CD4-positive, alpha-beta T cell treated with Interleukin-15 for 1 hour (primary cell): ENCODE measurements at regions not wholly inside any gene's neighbourhood (a gene's known extent, or its start where the extent isn't known, plus 50 kb on each side); places are given as distances from the start of the nearest gene placed in this dataset.
A peak's percentile ranks its signal among the peaks of the same experiment; 100 is the strongest.
"Not testable (repeated sequence)": the region's sequence is repeated elsewhere in the genome, so short reads cannot be mapped to it uniquely, and the experiment has no call there.

Experiments used
- DNase-seq: peaks from one replicate; pipeline ENCODE4 v3.0.0-alpha.2; 2020

DNA sequence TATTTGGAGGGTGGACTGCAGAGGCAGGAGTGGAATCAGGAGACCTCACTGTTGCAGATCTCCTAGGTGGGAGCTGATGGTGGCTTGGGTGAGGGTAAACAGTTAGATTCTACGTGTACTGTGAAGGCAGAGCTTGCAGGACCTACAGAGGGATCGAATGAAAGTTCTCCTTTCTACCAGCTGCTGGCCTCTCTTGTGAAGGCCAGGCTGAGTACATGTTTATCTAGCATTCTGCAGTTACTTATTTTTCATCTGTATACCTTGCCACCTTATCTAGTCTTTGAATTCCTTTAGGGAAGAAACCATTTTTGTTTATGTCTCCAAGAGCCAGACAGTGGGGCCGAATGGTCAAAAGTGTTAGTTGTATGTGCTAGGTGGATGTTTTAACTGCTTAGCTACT lies 57.6 kb downstream of the PTTG1 start:
- no peak for DNase-seq

DNA sequence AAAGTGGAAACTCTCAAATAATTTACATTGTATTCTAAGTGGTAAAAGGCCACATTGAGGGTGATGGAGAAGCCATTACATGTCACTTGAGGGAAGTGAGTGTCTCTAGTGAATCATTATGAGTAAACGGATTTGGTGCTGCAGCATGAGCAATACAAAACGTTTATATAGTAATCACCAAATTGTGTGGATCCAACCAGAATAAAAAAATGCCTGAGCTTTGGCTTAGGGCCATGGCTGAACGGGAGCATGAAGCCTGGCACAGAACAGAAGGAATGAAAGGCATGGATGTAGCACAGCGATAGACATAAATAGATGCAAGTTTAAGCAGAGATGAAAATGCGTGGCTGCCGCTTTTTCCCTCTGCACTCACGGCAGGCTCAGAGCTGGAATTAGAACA lies 58.3 kb downstream of the PTTG1 start:
- DNase-seq = no peak

DNA sequence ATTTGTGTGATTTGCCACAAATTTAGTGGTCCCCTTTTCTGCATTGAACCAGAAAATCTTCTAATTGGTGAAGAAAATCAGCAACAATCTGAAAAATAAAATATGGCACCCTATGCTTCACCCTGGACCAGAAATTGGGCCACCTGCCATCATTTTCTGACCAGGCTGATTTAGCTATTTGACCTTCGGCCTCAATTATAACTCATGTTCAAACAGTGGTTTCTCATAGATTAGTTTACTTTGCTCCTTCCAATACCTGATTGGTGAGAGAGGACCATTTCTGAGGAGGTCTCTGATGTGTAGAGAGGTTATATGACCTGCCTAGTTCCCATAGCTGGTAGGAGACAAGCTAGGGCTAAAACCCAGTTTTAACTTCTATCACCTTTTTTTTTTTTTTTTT lies 59.0 kb downstream of the PTTG1 start:
- no peak for DNase-seq

DNA sequence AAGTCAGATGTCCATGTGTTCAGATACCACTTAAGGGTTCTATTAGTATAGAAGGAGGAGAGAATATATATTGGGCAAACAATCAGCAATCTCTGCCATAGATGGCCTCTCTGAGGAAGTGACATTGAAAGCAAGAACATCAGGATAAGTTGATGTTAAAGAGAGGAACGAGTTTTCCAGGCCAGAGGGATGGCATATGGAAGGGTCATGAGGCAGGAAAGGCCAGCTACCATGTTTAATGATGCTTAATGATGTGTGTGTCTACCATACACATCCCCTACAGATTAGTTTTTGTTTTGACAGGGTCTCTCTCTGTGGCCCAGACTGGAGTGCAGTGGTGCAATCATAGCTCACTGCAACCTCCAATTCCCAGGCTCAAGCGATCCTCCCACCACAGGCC lies 63.0 kb downstream of the PTTG1 start:
- no peak for DNase-seq

DNA sequence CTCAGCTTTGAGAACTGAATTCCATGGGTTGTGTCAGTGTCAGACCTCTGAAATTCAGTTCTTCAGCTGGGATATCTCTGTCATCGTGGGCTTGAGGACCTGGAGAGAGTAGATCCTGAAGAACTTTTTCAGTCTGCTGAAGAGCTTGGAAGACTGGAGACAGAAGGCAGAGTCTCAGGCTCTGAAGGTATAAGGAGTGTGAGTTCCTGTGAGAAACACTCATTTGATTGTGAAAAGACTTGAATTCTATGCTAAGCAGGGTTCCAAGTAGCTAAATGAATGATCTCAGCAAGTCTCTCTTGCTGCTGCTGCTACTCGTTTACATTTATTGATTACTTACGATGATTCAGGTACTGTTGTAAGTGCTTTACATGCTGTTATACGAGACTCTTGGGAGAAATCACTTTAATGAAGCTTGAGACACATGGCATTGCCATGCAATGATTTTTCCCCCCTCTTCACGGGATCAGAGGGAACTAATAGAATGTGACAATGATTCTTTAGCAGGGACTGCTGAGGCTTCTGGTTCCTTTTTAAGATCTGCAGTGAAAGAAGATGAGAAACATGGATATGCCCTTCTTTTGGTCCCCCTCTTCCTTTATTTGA lies 63.8 kb downstream of the PTTG1 start:
- no peak for DNase-seq

DNA sequence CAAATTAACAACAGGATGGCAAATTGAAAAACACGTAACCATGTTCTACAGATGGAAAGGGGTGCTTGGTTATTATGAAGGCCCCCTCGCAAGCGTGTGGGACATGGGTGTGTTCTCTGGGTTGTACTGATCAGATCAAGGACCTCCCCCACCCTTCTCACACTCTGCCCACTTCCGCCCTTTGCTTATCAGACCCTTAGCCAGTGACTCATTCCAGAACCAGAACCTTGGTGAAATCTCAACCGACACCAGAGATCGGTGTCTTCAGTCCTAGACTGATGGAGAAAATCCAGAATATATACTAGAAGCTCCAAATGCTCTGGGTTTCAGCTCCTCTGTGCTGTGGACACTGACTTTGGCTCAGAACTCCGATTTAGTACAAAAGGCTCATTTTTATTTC lies 64.9 kb downstream of the PTTG1 start:
- DNase-seq = peak; percentile 43

DNA sequence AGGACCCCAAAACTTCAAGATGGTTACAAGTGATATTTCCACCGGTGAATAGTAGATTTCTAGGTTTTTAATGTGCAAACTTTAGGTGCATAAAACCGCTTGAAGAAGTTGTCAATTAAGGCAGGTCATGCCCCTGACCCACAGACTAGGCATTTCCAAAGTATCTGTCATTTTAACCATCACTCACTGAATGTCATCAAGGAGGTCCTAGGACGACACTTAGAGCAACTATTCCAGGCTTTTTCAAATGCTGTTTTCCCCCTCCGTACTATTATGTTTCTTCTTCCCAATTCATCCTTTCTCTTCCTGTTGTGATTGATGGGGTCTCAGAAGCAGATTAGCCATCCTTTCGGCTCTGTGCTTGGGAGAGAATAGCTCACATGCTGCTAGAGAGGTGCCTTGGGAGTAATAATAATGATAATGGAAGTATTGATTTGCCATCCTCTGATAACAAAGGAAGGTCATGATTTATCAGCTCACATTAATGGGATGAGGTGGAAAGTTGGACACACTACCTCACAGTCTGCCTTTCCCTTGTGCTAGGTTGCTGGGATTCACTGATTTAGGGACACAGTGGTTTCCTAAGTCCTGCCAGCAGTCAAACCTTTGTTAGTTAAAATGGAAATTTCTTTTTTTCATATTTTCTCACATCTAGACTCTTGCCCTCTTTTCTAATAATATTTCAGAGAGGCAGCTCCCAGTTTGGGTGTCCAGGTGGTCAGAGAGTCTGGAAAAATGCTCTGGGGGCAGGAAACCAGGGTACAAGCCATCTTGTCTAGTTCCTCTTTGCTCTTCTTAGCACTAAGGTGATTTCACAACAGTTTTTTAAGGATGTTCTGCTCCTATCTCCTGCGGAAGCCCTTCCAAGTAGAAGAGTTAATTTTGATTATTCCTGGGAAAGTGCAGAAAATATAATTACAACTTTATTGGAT lies 67.0 kb downstream of the PTTG1 start:
- no peak for DNase-seq

DNA sequence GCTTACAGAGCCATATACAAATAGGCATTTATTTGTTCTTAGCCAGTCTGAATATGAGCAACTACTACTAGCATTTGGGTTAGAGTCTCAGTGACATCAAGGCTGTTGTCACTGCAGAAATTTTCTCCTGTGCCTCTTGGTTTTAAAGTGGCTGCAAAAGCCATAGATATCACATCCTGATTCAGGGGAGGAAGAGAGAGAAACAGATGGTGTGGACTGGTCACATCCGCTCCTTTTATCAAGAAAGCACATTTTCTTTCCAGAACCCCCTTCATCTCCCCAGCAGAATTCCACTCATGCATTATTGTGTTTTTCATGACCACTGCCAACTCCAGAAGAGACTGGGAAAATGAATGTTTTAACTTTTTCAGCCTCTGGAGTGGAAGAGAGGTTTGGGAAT lies 69.8 kb downstream of the PTTG1 start:
- no peak for DNase-seq

DNA sequence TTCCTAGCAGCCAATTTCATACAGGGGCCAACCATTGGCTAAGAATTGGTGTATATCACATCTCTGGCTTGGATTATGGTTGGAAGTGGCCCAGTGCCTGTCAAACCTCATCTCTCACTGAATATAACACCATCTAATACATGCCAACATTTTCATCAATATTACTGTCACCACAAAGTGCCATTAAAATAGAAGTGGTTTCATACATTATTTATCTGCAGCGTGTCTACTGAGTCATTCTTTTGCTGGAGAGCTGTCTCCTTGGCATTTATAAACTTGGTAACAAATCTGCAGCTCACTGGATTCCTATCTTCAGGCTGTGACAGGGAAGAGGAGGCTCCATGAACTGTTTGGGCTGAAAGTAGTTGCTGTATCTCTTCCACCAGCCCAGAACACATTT lies 70.9 kb downstream of the PTTG1 start:
- no peak for DNase-seq

DNA sequence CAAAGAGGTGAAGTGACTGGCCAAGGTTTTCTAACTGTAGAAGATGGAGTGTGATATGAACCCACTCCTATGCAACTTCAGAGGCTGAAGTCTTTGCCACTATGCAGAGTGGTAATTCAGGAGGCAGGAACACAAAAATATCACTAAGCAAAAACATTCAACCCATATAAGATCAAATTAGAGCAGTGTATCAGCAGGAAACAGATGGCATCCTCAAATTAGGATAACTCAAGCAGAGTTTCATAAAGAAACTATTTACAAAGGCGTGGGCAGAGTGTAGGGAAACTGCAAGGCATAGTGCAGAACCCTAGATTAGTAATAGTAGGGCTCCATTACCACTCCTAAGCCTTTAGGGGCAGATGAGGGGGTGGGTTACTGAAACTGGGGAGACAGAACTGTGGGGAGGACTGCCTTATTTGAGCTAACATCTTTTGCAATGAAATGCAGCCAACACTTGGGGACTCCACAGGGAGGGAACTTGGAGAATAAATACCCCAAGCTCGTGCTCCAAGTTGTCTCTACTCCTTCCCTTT lies 72.2 kb downstream of the PTTG1 start:
- DNase-seq = no peak

DNA sequence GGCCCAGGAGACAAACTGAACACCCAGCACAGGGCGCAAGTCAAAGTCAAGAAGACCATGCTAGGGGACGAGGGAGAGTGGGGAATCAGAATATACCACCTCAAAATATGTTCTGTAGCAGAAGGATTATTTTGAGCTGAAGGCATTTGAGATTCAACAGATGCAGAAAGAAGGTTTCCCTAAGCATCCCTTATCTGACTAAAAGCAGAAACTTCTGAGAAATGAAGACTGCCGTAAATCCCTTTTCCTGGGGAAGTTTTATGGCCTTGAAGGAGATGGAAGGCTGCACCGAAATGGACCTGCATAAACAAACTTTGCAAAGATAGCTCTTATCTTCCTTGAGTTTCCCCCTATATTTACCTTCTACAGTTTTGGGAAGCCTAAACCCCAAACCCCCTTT lies 72.8 kb downstream of the PTTG1 start:
- no peak for DNase-seq

DNA sequence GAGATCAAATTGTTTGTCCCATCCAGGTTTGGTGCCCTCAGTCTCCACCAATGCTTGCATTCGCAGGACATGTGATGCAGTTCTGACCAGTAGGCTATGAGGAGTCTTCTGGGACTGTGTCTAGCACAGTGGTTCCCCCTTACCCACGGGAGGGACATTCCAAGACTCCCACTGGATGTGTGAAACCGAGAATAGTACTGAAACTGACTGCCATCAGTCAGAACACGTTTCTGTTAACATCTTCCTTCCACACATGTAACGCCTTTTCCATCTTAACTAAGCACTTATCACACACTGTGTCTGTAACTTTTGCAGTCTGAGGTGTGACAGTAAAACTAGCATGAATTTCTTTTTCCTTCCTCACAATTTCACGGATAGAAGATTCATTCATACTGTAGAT lies 74.7 kb downstream of the PTTG1 start:
- no peak for DNase-seq

DNA sequence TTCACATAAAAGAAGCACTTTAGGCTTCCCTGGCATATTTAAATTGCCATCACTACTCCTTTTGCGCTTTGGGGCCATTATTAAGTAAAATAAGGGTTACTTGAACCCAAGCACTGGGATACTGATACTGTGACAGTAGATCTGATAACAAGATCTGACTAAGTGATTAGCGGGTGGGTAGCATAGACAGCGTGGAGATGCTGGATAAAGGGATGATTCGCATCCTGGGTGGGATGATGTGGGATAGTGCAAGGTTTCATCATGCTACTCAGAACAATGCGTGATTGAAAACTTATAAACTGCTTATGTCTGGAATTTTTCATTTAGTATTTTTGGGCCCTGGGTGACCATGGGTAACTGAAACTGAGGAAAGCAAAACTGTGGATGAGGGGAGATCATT lies 75.1 kb downstream of the PTTG1 start:
- DNase-seq = no peak

DNA sequence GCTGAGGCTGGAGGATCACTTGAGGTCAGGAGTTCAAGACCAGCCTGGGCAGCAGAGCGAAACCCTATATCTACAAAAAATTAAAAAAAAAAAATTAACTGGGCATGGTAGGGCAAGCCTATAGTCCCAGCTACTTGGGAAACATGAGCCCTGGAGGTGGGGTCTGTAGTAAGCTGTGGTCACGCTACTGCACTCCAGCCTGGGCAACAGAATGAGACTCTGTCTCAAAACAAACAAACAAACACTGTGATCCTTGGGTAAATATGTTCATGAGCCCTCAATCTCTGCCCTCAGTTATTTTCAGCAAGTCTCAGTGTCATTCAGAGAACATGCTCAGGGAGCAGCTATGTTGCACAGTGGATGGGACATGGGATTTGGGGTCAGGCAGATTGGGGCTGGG lies 76.2 kb downstream of the PTTG1 start:
- DNase-seq = no peak

DNA sequence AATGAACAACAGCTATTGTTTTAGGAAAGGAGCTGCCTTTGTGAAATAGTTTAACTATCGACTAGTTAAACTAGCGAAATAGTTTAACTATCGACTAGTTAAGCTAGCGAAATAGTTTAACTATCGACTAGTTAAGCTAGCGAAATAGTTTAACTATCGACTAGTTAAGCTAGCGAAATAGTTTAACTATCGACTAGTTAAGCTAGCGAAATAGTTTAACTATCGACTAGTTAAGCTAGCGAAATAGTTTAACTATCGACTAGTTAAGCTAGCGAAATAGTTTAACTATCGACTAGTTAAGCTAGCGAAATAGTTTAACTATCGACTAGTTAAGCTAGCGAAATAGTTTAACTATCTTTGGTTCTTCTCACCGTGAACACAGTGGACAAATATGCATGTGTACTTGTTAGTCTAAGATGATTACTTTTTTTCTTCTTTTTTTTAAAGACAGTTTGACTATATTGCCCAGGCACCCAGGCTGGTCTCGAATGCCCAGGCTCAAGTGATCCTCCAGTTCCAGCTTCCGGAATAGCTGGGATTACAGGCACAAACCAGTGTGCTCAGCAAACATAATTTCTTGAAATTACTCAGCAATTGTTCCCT lies 76.9 kb downstream of the PTTG1 start:
- DNase-seq = not testable (repeated sequence)

DNA sequence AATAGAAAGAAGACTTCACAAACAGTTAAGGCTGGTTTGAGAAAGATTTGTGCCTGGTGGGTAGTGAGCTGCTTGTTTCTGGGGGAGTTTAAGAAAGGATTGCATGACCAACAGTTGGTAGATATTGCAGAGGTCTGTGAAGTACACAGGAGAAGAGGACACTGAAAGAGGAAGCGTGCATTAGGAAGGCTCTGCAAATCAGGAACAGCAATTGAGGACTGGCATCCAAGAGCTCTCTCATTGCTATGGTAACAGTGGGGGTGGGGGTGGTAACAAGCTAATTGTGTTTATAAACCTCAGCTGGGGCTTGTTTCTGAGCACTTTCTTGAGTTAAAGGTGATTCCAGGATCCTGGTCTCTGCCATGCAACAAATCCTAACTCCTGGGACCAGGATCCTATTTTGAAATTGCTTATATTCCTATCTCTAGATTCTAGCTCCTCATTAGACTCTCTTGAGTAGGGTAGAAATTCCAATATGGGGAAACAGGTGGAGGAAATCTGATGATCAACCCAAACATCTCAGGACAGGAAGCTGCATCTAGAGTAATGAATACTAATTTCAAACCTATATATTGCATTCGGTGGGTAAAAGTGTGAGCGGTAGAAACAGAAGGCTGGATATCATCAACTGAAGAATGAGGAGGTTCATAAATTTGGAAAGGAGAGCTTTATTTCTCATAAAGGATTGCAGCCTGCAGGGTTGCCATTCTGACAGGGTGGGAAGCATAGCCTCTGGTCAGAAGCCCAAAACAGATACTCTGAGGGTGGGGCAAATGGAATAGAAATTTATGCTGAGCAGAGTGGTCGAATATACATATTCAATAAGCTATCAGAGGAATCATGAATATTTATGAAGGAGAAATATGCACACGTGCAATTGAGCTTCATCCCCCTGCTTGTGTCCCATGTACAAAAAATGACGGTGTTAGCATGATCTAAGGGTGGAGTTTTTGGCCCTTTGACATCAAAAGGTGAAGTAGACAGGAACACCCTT lies 79.4 kb downstream of the PTTG1 start:
- peak; percentile 48 for DNase-seq

DNA sequence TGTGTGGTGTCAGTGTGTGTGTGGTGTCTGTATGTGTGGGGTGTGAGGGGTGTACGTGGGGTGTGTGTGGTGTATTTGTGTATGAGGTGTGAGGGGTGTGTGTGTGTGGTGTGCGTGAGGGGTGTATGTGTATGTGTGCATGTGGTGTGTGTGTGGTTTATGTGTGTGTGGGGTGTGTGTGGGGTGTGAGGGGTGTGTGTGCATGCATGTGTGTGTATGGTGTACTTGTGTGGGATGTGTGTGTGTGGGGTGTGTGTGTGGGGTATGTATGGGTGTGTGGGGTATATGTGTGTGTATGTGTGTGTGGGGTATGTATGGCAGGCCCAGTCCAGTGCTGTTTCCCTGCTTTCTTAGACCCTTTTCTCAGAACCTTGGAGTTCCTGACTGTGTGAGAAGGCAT lies 83.3 kb downstream of the PTTG1 start:
- DNase-seq = no peak

DNA sequence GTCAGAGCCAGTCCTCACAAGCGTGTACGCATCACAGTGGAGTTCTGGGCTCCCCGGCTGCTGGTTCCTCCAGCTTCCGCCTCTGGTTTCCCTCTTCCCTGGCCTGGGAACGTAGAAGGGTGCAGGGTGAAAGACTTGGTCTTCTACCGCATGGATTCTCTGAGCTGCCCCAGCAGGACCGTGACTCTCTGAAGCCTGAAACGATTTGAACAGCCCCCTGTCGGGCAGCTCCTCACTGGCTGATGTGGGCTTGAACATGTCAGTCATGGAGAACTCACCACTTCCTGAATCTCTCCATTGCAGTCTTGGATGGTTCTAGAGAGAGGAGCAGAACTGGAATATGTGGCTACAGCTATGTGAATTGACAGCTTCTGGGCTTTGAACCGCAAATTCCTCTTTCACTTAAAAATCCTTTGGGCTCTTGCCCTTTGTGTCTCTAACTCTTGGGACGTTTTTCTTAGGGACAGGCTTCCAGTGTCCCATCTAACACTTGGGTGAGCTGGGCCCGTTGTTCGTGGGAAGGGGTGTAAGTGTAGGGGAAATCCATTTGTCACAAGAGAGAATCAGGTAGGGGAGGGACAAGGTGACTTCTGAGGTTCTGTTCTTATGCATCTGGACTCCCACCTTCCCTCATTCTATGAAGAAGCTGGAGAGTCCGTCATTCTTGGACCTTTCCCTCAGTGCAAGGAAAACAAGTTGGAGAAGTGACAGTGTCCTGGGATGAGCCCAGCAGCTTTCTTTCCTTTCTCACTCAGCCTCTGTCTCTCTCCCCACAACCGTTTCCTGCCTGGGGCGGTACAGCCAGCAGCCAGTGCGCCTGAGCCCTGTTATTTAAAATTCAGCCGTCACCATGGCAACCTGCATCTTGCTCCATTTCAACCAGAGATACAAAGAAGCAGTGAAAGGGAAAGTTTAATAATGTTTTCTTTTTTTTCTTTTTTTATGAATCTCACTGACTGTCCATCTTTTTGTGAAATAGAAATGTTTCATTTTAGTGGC lies 84.7 kb downstream of the PTTG1 start:
- DNase-seq = peak; percentile 88

DNA sequence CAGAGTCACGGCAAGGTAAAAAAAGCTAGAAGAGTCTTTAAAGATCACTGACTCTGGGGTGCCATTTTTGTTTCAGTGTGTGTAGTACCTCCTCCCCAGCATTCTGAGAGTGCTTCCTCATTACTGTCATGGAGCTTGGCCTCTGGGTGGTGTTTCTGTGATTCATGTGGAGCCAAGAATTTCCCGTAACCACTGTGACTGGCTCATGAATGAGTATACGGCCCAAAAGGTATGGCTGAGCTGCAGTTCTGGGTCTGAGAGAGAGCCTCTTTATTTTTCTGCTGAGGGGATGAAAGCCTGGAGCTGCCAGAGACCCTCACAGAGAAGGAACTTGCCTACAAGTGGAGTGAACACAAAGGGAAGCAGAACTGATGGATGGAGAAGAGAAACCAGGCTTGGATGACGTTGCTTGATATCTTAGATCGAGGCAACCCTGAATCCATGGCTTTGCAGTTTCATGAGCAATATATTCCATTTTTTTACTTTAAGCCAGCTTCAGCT lies 85.6 kb downstream of the PTTG1 start:
- DNase-seq = peak; percentile 59

DNA sequence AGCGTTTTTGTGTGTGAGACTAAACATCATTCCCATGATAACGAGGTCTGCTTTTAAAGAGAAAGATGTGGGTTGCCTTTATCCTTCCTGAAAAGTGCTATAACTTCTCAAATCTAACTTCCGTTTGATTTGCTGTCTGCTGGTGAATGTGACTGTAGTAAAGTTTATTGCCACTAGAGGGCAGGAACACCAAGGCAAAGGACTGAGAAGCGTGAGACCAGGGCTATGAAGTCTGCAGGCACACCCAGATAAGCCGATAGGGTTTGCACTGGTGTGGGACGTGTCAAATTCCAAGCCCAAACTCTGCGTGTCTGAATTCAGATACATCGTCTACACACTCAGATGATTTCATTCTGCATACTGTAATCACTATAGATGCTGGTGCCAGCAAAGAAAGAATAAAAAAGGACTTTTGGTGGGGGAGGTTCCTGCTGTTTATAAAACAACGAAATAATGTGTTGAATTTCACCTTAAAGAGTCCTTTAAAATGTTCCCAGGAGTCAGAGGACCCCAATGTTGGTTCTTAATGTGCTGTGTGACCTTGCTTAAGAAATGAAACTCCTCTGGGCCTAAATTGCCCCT lies 87.2 kb downstream of the PTTG1 start:
- peak; percentile 71 for DNase-seq
